Mucosa of gallbladder (tissue), 1 donor: ENCODE measurements at regions not wholly inside any gene's neighbourhood (a gene's known extent, or its start where the extent isn't known, plus 50 kb on each side); places are given as distances from the start of the nearest gene placed in this dataset.
"Not testable (repeated sequence)": the region's sequence is repeated elsewhere in the genome, so short reads cannot be mapped to it uniquely, and the experiment has no call there.

Experiments
- DNase-seq: peaks from one replicate; pipeline ENCODE4 v3.0.0-alpha.2; 2020; ENCODE audit warnings: low spot score
- donor health status: DM: no; HTN: no; CAD: no.

DNA sequence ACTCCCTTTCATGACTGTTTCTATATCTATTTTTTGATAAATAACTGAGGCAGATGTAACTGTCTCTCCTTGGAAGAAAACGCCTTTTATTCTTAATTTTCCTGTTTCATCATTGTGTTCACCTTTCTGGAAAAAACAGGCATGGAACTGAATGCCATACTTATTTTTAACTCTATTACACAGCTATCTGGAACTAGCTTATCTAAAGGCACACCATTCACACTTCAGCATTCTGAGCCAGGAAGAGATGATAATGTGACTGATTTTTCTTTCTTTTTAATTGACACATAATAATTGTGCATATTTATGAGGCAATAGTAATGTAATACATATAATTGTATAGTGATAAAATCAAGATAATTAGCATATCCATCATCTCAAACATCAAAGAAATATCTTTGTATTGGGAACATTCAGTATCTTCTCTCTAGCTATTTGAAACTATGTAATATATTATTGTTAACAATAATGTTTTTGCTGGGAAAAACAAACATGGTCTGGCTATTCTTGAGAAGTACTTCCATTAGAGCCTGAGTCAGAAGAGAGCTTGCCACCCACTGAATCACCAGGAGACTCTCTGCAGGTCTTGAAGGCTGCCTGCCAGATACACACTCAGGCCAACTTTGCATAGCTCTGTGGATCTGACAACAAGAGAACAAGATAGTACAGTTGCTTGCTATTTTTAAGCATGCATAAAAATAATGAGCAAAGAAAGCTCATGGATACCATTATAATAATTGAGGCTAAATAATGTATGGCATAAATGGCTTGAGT lies 501.0 kb upstream of the EDIL3 start:
- no peak for DNase-seq

DNA sequence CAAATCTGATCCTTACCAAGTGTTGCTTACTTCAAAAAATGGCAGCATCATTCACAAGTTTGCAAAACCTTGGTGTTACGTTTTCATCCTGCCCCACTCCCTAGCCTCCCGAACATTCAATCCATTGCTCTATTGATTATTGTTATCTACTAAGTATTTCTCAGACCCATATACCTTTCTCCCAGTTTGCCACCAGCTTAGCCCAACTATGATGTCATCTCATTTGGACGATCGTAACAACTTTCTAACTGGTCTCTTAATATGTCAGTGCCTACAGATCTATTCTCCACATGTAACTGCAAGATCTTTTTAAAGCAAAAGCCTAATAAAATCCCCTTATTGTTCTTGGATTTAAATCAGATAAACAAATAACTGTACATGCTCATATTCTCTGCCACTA lies 497.1 kb upstream of the EDIL3 start:
- no peak for DNase-seq

DNA sequence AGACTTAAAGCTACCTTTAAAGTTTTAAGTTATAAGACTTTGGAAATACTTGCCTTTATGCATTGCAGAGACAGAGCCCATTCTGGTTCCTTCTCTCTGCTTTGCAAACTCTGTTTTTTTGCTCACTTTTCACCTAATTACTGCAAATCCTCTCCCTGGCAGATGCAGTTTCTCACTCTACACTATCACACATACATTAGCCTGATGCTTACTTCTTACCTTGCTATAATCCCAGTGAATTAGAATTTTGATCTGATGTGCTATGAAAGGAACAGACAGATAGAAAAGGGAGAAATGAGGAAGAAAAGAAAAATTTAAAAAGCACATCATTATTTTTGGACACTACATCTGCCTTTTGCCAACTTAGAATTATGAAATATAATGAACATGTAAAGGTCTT lies 489.5 kb upstream of the EDIL3 start:
- DNase-seq: no peak

DNA sequence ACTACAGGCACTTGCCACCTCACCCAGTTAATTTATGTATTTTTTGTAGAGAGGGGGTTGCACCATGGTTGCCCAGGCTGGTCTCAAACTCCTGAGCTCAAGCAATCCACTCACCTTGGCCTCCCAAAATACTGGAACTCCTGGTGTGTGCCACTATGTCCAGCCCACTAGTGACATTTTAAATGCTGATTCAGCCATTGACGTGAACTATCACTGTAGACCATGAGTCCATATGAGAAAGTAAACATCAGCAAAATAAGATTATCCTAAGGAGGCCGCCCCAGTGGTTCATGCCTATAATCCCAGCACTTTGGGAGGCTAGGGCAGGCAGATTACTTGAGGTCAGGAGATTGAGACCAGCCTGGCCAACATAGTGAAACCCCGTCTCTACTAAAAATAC lies 488.1 kb upstream of the EDIL3 start:
- DNase-seq: no peak

DNA sequence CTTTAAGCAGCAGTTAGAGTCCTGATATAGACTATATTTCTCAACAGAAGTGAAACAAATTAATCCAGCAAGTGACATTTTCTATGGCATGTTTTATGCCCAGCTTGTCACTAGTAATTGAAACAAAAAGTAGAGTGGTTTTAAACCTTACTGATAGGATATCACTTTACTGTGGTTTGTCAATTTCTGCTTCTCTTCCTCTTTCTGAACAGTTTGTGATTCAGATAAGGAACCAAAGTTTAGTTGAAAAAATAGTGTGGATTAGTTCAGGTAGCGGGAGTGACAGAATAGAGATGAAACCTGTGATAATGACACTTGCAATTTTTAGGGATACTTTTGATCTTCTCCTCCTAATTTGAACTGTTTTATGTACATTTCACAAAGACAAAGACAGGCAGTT lies 485.7 kb upstream of the EDIL3 start:
- DNase-seq: no peak

DNA sequence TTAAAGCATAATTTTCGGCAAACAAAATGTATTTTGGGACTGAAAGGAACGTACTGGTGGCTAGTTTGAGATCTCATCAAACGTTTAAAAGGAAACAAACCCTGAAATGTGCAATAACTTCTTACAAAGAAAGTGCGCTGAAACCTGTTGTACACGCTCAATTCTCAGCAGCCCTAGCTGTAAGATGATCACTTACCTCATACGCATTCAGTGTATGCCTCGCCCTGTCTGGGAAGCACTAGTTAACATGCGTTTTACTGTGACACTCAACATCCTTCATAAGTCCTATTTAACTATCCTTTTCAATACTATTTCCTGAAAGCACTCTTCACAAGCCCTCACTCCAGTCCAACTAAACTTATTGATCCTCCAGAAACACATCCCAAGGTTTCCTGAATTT lies 485.0 kb upstream of the EDIL3 start:
- no peak for DNase-seq

DNA sequence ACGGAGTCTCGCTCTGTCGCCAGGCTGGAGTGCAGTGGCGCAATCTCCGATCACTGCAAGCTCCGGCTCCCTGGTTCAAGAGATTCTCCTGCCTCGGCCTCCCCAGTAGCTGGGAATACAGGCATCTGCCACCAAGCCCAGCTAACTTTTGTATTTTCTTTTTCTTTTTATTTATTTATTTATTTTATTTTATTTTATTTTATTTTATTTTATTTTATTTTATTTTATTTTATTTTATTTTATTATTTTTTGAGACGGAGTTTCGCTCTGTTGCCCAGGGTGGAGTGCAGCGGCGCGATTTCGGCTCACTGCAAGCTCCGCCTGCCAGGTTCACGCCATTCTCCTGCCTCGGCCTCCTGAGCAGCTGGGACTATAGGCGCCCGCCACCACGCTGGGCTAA lies 479.3 kb upstream of the EDIL3 start:
- not testable (repeated sequence) for DNase-seq

DNA sequence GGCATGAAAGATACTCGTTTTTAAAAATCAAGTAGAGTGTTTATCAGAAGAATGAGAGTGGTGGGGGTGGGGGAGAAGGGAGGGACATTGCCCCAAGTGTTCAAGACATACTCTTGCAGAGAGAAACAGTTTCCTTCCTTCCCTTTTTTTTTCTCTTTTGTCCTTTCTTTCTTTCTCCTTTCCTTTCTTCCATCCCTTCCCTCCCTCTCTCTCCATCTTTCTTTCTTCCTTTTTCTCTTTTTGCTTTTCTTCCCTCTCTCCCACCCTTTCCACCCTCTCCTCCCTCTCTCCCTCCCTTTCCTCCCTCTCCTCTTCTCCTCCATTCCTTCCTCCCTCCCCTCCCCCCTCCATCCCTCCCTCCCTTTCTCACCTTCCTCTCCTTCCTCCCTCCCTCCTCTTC lies 478.3 kb upstream of the EDIL3 start:
- DNase-seq: no peak

DNA sequence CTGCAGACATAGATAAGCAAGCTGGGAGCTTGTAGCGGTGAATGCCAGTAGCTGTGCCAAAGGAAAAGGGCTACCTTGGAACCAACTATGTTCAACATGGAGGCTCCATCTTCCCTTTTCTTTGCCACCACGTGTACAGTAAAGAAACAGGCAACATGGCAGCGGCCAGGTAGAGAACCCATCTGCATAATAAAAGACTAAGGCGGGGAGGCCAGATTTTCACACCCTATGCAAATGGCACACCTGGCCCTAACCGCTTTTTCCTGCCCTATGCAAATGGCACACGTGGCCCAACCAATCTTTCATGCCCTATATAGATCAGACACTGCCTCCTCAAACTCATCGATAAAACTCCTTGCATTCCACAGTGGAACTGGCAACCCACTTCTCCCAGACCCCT lies 477.5 kb upstream of the EDIL3 start:
- DNase-seq: no peak

DNA sequence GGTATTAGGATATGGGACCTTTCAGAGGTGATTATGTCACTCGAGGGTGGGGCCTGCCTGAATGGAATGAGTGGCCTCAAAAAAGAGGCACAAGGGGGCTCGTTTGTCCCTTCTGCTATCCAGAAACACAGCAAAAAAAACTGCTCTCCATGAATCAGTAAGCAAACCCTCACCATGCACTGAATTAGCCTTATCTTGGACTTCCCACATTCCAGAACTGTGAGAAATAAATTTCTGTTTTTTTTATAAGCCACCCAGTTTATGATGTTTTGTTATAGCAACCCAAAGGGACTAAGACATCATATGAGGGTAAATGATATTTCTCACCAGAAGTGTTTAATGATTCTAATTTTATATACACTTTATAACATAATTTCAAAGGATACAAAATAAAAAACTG lies 476.6 kb upstream of the EDIL3 start:
- no peak for DNase-seq

DNA sequence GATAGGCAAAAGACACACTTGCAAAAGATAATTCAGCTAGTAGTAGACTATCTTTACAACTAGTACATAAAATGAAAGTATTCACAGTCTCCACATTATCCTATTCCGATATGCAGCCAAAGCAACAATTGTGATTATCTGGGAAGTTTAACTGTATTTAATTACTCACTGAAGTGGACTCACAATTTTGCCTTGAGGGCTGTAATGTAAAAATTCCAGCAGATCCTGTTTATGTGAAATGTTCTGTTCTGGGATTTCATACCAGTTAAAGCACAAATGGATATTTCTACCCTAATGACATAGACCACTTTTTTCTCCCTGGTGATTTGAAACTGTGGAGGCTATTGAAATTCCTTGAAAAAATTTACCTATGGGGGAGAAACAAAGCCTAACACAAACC lies 474.4 kb upstream of the EDIL3 start:
- DNase-seq: no peak

DNA sequence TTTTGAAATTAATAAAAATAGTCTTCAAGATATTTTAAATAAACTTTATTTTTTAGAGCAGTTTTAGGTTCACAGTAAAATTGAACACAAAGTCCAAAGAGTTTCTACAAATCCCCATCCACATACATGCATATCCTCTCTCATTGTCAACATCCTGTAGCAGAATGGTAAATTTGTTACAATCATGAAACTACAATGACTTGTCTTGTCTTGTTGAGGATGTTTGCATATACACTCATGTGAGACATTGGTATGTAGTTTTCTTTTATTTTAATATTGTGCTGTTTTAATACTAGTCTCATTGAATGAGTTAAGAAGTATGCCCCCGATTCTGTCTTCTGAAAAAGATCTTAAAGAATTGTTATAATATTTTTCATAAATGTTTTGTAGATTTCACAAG lies 447.0 kb upstream of the EDIL3 start:
- DNase-seq: no peak

DNA sequence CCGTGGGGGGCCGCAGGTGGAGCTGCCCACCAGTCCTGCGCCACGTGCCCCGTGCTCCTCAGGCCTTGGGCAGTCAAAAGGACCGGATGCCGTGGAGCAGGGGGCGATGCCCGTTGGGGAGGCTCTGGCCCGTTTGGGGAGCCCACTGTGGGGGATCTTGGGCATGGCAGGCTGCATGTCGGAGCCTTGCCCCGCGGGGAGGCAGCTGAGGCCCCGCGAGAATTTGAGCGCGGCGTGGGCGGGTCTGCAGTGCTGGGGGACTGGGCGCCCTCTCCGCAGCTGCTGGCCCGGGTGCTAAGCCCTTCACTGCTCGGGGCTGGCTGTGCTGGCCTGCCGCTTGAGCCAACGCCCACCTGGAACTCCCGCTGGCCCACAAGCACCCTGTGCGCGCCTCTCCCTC lies 445.6 kb upstream of the EDIL3 start:
- no peak for DNase-seq

DNA sequence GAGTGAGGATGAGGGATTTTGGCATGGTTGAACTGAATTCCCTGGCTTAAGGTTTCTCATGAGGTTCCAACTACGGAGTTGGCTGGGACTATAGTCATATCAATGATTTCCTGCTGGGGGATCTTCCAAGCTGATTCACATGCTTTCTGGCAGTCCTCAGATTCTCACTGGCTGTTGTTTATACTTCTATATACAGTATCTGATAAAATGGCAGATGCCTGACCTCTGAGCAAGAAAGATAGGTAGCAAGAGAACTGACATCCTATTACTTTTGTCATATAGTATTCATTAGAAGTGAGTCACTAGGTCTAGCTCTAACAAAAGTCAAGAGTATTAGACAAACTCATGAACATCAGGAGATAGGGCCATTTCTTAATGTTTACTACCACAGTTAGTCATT lies 440.9 kb upstream of the EDIL3 start:
- no peak for DNase-seq

DNA sequence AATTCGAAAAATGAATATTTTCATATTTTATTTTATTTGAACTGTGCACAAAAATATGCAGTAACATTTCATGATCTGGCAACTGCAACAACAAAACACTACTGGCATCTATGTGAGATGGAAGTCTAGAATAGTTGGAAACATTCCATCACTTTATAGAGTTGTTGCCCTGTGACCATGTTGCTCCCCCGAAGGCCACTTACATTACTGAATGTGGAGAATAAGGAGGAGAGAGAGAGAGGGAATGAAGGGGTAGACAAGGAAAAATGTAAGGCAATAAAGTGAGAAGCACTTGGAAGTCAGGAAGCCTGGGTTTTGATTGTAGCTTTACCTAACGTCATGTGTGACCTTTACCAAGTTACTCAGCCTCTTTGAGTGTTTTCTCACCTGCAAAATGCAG lies 437.2 kb upstream of the EDIL3 start:
- DNase-seq: no peak

DNA sequence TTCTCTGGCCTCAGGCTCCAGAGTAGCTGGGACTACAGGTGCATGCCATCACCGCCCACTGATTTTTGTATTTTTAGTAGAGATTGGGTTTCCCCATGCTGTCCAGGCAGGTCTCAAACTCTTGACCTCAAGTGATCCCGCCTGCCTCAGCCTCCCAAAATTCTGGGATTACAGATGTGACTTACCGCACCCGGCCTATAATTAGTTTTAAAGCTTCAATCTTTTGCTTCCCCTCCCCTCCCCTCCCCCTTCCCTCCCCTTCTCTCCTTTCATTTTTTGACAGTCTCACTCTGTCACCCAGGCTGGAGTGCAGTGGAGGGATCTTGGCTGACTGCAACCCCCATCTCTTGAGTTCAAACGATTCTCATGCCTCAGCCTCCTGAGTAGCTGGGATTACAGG lies 433.3 kb upstream of the EDIL3 start:
- no peak for DNase-seq

DNA sequence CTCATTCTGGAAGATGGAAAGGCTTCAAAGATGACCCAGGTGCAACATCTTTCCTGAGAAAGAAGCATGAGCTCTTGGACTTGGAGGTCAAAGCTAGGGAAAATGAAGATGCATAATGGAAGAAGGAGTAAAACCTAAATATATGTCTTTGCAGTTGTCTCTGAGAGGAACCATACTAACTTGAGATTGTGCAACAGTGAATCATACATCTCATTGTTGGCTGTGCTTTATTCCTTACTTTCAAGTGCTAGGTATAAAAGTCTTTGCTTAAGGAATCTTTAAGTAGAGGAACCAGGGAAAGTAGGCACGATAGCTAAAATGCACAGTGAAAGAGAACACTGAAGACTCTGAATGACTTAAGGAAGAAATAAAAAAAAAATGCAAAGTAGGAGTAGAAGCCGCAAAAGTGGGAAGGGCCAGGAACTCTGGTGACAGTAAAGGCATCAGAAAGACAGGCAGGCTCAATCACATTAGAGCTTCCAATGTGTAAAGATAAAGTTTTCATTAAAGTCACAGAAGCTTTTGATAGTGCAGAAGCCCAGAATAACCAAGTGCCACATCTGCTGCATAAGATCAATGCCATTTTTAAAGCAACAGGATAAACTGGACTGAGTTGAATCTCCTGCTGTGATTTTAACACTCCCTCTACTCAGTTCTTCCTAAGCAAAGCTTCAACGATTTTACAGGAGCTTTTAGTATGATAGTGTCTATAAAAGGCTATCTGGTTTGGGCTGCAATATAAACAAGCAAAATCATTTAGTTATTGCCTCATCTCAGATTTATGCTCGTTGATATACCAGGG lies 432.3 kb upstream of the EDIL3 start:
- DNase-seq: no peak

DNA sequence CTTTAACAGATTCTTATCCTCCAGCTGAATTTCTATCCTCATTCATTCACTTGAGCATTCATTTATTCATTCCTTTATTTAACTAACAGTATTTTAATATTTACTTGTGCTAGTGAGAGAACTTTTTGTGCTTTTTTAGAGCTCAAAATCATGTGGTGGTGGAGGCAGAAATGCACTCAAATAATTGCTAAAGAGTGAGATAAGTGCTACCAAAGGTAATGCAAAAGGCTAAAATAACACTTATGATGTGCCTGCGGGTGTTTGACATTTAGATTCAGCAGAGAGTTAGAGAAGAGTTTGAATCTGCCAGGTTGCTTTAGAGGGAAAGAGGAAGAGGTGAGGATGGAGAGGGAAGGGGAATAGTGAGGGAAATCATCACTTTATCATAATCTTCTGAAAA lies 431.5 kb upstream of the EDIL3 start:
- DNase-seq: no peak

DNA sequence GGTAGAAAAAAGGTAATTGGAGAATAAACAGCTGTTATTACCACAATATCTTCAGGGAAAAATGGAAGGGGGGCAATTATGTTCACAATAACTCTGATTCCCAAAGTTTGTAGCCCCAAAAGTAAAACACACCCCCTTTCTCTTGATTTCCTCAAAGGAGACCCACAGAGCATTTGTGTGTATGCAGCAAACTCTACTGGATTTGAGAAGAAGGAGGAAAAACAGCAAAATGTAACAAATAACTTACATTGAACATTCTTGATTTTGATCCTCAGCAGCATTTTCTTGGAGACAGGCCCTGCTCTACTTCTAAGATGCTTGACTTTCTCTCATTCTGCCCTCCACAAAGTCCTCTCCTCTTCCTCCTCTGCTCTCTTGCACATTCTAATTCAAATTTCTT lies 420.8 kb upstream of the EDIL3 start:
- no peak for DNase-seq

DNA sequence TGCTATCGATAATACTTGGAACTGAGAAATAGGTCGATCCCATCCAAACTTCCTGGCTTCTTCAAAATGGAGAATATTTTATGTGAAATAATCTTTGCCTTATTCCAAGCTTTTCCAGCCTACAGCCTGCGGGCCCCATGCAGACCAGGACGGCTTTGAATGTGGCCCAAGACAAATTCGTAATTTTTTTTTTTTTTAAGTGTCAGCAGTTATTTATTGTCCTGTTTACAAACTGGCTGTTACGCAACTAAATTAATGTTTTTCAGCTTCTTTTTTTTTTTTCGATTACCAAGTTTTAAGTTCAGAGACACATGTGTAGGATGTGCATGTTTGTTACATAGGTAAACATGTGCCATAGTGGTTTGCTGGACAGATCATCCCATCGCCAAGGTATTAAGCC lies 411.7 kb upstream of the EDIL3 start:
- no peak for DNase-seq

DNA sequence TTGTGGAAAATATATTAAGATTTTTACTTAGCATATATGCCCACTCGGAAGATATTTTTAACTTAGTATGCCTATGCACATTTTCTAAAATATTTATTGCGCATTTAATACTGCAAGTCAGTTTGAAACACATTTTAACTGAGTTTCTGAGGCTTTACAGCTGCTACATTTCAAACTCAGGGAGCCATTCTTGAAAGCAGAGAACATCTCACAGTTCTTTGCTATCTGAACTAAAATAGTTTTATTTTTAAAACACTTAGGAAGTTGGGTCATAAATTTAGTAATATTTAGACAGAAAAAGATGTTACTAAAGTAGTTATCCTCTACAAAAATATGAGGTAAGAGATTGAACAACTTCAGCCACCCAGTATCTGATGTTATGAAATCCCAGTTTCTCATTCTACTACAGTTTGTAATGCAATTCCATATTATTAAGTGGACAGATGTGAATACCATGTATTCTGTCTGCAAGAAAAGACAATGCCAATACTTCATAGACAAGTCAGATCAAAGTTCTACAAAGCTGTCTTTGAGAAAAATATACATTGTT lies 409.9 kb upstream of the EDIL3 start:
- DNase-seq: no peak

DNA sequence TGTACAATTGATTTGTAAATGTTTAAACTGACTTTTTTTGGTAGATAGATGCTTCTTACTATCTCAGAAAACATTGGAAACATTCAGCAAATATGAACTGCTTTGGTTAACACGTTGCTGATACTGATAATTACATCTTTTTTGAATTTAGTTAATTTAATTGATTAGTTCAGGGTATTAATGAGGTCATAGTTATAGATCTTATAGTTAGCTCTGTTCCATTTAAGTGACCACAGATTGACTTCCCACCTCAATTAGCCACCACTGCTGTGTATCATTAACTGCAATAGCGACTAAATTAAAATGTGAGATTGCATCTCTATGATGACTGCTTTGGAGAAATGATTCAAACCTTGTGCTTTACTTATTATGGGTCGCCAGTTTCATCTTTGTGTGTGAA lies 407.1 kb upstream of the EDIL3 start:
- no peak for DNase-seq

DNA sequence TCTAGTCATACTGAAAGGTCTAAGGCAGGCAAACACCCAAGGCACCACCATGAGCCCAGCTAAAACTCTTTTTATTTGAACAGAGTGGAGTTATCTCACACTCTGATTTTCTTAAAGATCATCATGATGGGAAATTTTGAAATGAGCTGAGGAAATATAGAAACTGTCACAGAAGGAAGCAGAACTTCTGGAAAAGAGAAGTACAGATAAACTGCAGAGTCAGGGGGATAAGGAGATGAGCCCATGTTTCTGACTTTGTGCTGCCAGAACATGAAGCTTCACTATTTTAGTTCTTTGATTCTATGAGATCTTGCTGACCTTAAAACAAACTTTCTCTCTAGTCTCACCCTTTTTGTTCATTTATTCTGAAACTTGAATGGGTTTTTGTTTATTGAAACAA lies 406.5 kb upstream of the EDIL3 start:
- DNase-seq: no peak
